ENCODE measurements at regions not wholly inside any gene's neighbourhood (a gene's known extent, or its start where the extent isn't known, plus 50 kb on each side); places are given as distances from the start of the nearest gene placed in this dataset.

GRCh38 chr10:83218205-83218604, 921.1 kb upstream of the GHITM start:
- no peaks in the 10 kb centered on the region for H3K4me1 ChIP-seq (ENCODE audit: insufficient read depth)
- H3K9me3 ChIP-seq: no peaks in the 10 kb centered on the region
- no peaks in the 10 kb centered on the region for H3K36me3 ChIP-seq
- no peak overlapping the region for H3K4me3 ChIP-seq
- WGBS, 3 donors: 85 to 90% (median 88%) methylated on average over 5 of the region's 5 CpGs
- no peaks in the 10 kb centered on the region for H3K27me3 ChIP-seq
- intact Hi-C loops (cut with DNase I): no loop called here
- no peak overlapping the region for H3K27ac ChIP-seq
- no peak for TF ChIP-seq POLR2A (IDR thresholded peaks at IDR 0.05)
- no peak for TF ChIP-seq CTCF (IDR thresholded peaks at IDR 0.05)
- TF ChIP-seq EP300 (IDR thresholded peaks at IDR 0.05): no peak
- no peak for DNase-seq

GRCh38 chr10:83222300-83222699, 917.0 kb upstream of the GHITM start:
- Histone ChIP-seq H3K27me3 (no peaks in the 10 kb centered on the region), H3K4me3 (no peak overlapping the region), H3K27ac (no peak overlapping the region), H3K36me3 (no peaks in the 10 kb centered on the region), H3K9me3 (no peaks in the 10 kb centered on the region), H3K4me1 (ENCODE audit: insufficient read depth) (no peaks in the 10 kb centered on the region)
- WGBS, 3 donors: 87 to 88% (median 87%) methylated on average over 6 of the region's 6 CpGs
- no peak for DNase-seq
- TF ChIP-seq POLR2A (IDR thresholded peaks at IDR 0.05): no peak
- TF ChIP-seq CTCF (IDR thresholded peaks at IDR 0.05): no peak
- TF ChIP-seq EP300 (IDR thresholded peaks at IDR 0.05): no peak
- intact Hi-C loops (cut with DNase I): no loop called here

GRCh38 chr10:83222832-83223742, 916.2 kb upstream of the GHITM start:
- Histone ChIP-seq H3K27me3 (no peaks in the 10 kb centered on the region), H3K27ac (no peak overlapping the region), H3K9me3 (no peaks in the 10 kb centered on the region), H3K4me3 (no peak overlapping the region), H3K36me3 (no peaks in the 10 kb centered on the region), H3K4me1 (ENCODE audit: insufficient read depth) (no peaks in the 10 kb centered on the region)
- intact Hi-C loops (cut with DNase I): no loop called here
- WGBS, 3 donors: 87% methylated on average over 25 of the region's 25 CpGs
- no peak for TF ChIP-seq CTCF (IDR thresholded peaks at IDR 0.05)
- TF ChIP-seq POLR2A (IDR thresholded peaks at IDR 0.05): no peak
- TF ChIP-seq EP300 (IDR thresholded peaks at IDR 0.05): no peak
- no peak for DNase-seq

- no peaks in the 10 kb centered on the region for H3K4me1 ChIP-seq (ENCODE audit: insufficient read depth)
- no peak for TF ChIP-seq POLR2A (IDR thresholded peaks at IDR 0.05)
- H3K27ac ChIP-seq: no peak overlapping the region
- intact Hi-C loops (cut with DNase I): no loop called here
- no peaks in the 10 kb centered on the region for H3K27me3 ChIP-seq
- H3K4me3 ChIP-seq: no peak overlapping the region
- H3K36me3 ChIP-seq: no peaks in the 10 kb centered on the region
- DNase-seq: no peak
- WGBS, 3 donors: 75 to 90% (median 77%) methylated on average over 4 of the region's 4 CpGs
- no peaks in the 10 kb centered on the region for H3K9me3 ChIP-seq
Observed at GRCh38 chr10:83225781-83226180, 913.5 kb upstream of the GHITM start.

- H3K27ac ChIP-seq: no peak overlapping the region
- DNase-seq: no peak
- no peak for TF ChIP-seq EP300 (IDR thresholded peaks at IDR 0.05)
- TF ChIP-seq POLR2A (IDR thresholded peaks at IDR 0.05): no peak
- TF ChIP-seq CTCF (IDR thresholded peaks at IDR 0.05): no peak
- no peaks in the 10 kb centered on the region for H3K4me1 ChIP-seq (ENCODE audit: insufficient read depth)
- no peaks in the 10 kb centered on the region for H3K27me3 ChIP-seq
- no peaks in the 10 kb centered on the region for H3K36me3 ChIP-seq
- H3K9me3 ChIP-seq: no peaks in the 10 kb centered on the region
- intact Hi-C loops (cut with DNase I): no loop called here
- no peak overlapping the region for H3K4me3 ChIP-seq
- WGBS, 3 donors: 92 to 94% (median 92%) methylated on average over 8 of the region's 8 CpGs
Observed at GRCh38 chr10:83229991-83230390, 909.3 kb upstream of the GHITM start.
